HEK293T (cell line): ENCODE measurements at regions not wholly inside any gene's neighbourhood (a gene's known extent, or its start where the extent isn't known, plus 50 kb on each side); places are given as distances from the start of the nearest gene placed in this dataset.

Experiments used
- BHLHE40 ChIP-seq: fragments of 450-650 bp; IDR thresholded peaks from 2 replicates; pipeline ENCODE4 v1.6.1; 2016; ENCODE audit warnings: mild to moderate bottlenecking, moderate library complexity, borderline replicate concordance
- CTBP1 ChIP-seq: fragments of 450-650 bp; IDR thresholded peaks from 2 replicates; pipeline ENCODE4 v1.6.1; 2016; ENCODE audit warnings: borderline replicate concordance
- ELF4 ChIP-seq: fragments of 450-650 bp; IDR thresholded peaks from 2 replicates; pipeline ENCODE4 v1.6.1; 2017; ENCODE audit warnings: antibody characterized with exemption
- FOXM1 ChIP-seq: fragments of 450-650 bp; IDR thresholded peaks from 2 replicates; pipeline ENCODE4 v1.6.1; 2017; ENCODE audit warnings: mild to moderate bottlenecking, borderline replicate concordance
- HDGF ChIP-seq: fragments of 450-650 bp; IDR thresholded peaks from 2 replicates; pipeline ENCODE4 v1.6.1; 2017; ENCODE audit warnings: antibody characterized with exemption, borderline replicate concordance
- SP1 ChIP-seq: fragments of 450-650 bp; IDR thresholded peaks from 2 replicates; pipeline ENCODE4 v1.6.1; 2017
- SUZ12 ChIP-seq: fragments of 450-650 bp; IDR thresholded peaks from 2 replicates; pipeline ENCODE4 v1.6.1; 2016; ENCODE audit warnings: mild to moderate bottlenecking
- TARDBP ChIP-seq: fragments of 450-650 bp; IDR thresholded peaks from 2 replicates; pipeline ENCODE4 v1.6.1; 2016
- ZNF384 ChIP-seq: fragments of 450-650 bp; IDR thresholded peaks from 2 replicates; pipeline ENCODE4 v1.6.1; 2016

GRCh38 chr7:149559711-149560110 is 62.1 kb upstream of the ZNF746 start:
- TF ChIP-seq SP1 (no peak), FOXM1 (no peak), ZNF384 (no peak), CTBP1 (no peak), HDGF (no peak), BHLHE40 (no peak), ELF4 (no peak), TARDBP (no peak), SUZ12 (no peak)
